PC-9 (cell line): ENCODE measurements at regions not wholly inside any gene's neighbourhood (a gene's known extent, or its start where the extent isn't known, plus 50 kb on each side); places are given as distances from the start of the nearest gene placed in this dataset.

Experiments used
- EZH2 ChIP-seq: fragments of 200-600 bp; sonication (generic); IDR thresholded peaks from 2 replicates; pipeline ENCODE4 v1.8.0; 2017; ENCODE audit warnings: antibody characterized with exemption, low read depth
- TF ChIP-seq, protein P1 (sequence below): fragments of 200-600 bp; sonication (generic); conservative IDR thresholded peaks from 2 replicates; pipeline ENCODE4 v1.6.1; 2017; ENCODE audit warnings: mixed run types, antibody characterized with exemption, mild to moderate bottlenecking, moderate library complexity

DNA sequence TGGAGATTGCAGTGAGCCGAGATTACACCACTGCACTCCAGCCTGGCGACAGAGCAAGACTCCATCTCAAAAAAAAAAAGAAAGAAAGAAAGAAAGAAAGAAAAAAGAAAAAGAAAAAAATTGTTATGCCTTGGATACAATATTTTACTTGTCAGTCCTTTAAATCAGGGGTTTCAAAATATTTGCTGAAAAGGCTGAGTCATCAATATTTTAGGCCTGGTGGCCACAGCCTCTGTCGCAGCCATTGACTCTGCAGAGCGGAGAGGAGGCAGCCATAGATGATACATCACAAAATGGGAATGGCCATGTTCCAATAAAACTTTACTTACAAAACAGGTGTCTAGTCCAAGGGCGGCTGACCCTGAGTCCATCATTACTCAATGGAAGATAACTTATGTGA, 314.8 kb upstream of the SALL3 start:
- TF ChIP-seq, protein P1, sequence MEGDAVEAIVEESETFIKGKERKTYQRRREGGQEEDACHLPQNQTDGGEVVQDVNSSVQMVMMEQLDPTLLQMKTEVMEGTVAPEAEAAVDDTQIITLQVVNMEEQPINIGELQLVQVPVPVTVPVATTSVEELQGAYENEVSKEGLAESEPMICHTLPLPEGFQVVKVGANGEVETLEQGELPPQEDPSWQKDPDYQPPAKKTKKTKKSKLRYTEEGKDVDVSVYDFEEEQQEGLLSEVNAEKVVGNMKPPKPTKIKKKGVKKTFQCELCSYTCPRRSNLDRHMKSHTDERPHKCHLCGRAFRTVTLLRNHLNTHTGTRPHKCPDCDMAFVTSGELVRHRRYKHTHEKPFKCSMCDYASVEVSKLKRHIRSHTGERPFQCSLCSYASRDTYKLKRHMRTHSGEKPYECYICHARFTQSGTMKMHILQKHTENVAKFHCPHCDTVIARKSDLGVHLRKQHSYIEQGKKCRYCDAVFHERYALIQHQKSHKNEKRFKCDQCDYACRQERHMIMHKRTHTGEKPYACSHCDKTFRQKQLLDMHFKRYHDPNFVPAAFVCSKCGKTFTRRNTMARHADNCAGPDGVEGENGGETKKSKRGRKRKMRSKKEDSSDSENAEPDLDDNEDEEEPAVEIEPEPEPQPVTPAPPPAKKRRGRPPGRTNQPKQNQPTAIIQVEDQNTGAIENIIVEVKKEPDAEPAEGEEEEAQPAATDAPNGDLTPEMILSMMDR = no peak
- TF ChIP-seq EZH2 = no peak
